ENCODE measurements at regions not wholly inside any gene's neighbourhood (a gene's known extent, or its start where the extent isn't known, plus 50 kb on each side); places are given as distances from the start of the nearest gene placed in this dataset.

DNA sequence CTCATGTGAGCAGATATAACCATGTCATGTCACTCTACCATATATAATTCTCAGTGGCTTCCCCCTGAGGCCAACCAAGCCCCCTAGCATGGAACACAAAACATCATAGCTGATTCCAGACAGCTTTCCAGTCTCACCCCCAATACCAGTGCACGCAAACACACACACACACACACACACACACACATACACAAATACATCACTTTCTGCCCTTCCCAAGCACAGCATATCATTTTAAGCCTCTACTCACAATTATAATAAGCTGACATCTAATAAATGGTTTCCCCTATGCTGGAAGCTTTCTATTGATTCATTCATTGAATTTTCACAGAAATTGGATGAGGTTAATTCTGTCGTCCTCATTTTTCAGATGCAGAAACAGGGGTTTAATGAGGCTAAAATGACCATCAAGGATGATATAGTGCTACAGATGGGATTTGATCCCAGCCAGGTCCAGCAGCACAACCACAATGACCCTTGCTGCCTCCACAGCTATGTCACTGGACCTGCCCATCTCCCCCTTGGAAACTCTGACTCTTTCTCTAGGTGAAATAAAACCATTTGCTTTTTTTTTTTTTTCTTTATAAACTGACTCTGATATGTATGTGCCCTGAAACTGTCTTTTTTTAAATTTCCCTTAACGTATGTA, 131.1 kb downstream of the TMEM114 start:
- TF ChIP-seq, protein P1, sequence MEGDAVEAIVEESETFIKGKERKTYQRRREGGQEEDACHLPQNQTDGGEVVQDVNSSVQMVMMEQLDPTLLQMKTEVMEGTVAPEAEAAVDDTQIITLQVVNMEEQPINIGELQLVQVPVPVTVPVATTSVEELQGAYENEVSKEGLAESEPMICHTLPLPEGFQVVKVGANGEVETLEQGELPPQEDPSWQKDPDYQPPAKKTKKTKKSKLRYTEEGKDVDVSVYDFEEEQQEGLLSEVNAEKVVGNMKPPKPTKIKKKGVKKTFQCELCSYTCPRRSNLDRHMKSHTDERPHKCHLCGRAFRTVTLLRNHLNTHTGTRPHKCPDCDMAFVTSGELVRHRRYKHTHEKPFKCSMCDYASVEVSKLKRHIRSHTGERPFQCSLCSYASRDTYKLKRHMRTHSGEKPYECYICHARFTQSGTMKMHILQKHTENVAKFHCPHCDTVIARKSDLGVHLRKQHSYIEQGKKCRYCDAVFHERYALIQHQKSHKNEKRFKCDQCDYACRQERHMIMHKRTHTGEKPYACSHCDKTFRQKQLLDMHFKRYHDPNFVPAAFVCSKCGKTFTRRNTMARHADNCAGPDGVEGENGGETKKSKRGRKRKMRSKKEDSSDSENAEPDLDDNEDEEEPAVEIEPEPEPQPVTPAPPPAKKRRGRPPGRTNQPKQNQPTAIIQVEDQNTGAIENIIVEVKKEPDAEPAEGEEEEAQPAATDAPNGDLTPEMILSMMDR (IDR thresholded peaks at IDR 0.05; ENCODE audit: insufficient read depth, low read length, poor library complexity, severe bottlenecking): no peak
- TF ChIP-seq EZH2phosphoT487 (conservative IDR thresholded peaks at IDR 0.05; ENCODE audit: low read length): no peak
- H3K9ac ChIP-seq (ENCODE audit: low read length): no peak overlapping the region
- no peaks in the 10 kb centered on the region for H3K27me3 ChIP-seq (ENCODE audit: low read length)

DNA sequence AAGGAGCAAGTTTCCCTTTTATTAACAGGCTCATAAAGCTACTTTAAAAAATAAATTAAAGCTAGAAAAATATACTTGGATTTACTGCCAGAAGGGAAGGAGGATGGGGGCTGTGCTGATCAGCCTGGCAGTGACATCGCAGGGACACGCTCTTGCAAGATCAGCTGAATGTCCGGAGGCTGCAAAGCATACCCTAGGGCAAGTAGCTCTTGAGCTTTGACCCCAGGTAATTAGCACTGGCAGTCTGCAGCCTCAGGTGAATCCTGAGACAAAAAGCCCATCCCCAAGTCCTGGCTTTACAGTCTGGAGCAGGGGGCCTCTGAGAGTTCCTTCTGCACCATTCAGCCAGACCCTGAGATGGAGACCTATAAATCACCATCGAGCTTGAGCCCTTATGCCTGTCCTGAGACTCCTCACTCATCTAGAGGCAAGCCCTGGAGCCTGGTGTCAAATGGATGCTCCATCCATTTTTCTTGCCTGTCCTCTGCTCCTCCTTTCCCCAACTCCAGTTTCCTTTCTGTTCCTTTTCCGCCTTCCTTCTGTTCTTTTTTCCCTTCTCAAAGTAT, 131.7 kb downstream of the TMEM114 start:
- H3F3A ChIP-seq (ENCODE audit: insufficient read depth): no peaks in the 10 kb centered on the region
- H4K20me1 ChIP-seq (ENCODE audit: low read depth, low read length): no peaks in the 10 kb centered on the region
- no peak overlapping the region for H3K4me3 ChIP-seq (ENCODE audit: insufficient read depth, low read length, poor library complexity, severe bottlenecking)
- H3K27me3 ChIP-seq (ENCODE audit: low read length): no peaks in the 10 kb centered on the region
- H3K36me3 ChIP-seq (ENCODE audit: low read length): no peaks in the 10 kb centered on the region
- H3K9ac ChIP-seq (ENCODE audit: low read length): no peak overlapping the region
- no peaks in the 10 kb centered on the region for H3K79me2 ChIP-seq (ENCODE audit: insufficient read depth, low read length)
- H3K27ac ChIP-seq (ENCODE audit: low read depth, low read length): no peak overlapping the region
- no peak overlapping the region for H2AFZ ChIP-seq (ENCODE audit: low read depth, low read length, severe bottlenecking)
- no peak for TF ChIP-seq EZH2phosphoT487 (conservative IDR thresholded peaks at IDR 0.05; ENCODE audit: low read length)
- no peaks in the 10 kb centered on the region for H3K9me2 ChIP-seq (replicated peaks; ENCODE audit: insufficient read depth, low read length)
- H3K9me3 ChIP-seq (ENCODE audit: insufficient read depth, low read length): no peaks in the 10 kb centered on the region
- no peak overlapping the region for H3K4me2 ChIP-seq (ENCODE audit: low read depth, low read length, poor library complexity, severe bottlenecking)

More for the DNA sequence above, 131.1 kb downstream of the TMEM114 start:
- H3K9me3 ChIP-seq (ENCODE audit: insufficient read depth, low read length): no peaks in the 10 kb centered on the region
- H3K27ac ChIP-seq (ENCODE audit: low read depth, low read length): no peak overlapping the region
- no peaks in the 10 kb centered on the region for H3K36me3 ChIP-seq (ENCODE audit: low read length)
- no peak overlapping the region for H3K4me2 ChIP-seq (ENCODE audit: low read depth, low read length, poor library complexity, severe bottlenecking)
- H3K4me3 ChIP-seq (ENCODE audit: insufficient read depth, low read length, poor library complexity, severe bottlenecking): no peak overlapping the region
- no peaks in the 10 kb centered on the region for H3K9me2 ChIP-seq (replicated peaks; ENCODE audit: insufficient read depth, low read length)
- H3K79me2 ChIP-seq (ENCODE audit: insufficient read depth, low read length): no peaks in the 10 kb centered on the region
- H4K20me1 ChIP-seq (ENCODE audit: low read depth, low read length): no peaks in the 10 kb centered on the region
- no peaks in the 10 kb centered on the region for H3F3A ChIP-seq (ENCODE audit: insufficient read depth)
- no peak overlapping the region for H2AFZ ChIP-seq (ENCODE audit: low read depth, low read length, severe bottlenecking)

DNA sequence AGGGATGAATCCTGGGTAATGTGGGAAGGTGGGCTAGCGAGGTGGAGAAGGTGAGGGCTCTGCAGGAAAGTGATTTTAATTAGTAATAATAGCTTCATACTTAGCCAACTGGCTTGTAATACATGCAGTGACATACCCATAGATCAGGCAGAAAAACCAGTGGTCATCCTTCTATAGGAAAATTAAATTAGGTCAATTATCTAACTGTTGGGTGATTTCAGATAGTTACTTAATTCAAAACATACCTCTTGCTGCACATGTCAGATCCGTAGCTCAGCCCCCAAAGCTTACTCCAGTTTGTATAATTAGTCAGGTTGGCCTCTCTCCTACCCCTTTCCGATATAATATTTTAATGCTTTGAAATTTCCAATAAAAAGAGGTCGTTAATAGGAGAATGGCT, 137.0 kb downstream of the TMEM114 start:
- Histone ChIP-seq H3K27ac (ENCODE audit: low read depth, low read length) (no peak overlapping the region), H3K9me3 (ENCODE audit: insufficient read depth, low read length) (no peaks in the 10 kb centered on the region), H3F3A (ENCODE audit: insufficient read depth) (no peaks in the 10 kb centered on the region), H3K4me3 (ENCODE audit: insufficient read depth, low read length, poor library complexity, severe bottlenecking) (no peak overlapping the region), H3K79me2 (ENCODE audit: insufficient read depth, low read length) (no peaks in the 10 kb centered on the region), H3K27me3 (ENCODE audit: low read length) (no peaks in the 10 kb centered on the region), H3K4me2 (ENCODE audit: low read depth, low read length, poor library complexity, severe bottlenecking) (no peak overlapping the region), H3K9ac (ENCODE audit: low read length) (no peak overlapping the region), H4K20me1 (ENCODE audit: low read depth, low read length) (no peaks in the 10 kb centered on the region), H3K36me3 (ENCODE audit: low read length) (no peaks in the 10 kb centered on the region), H3K9me2 (replicated peaks; ENCODE audit: insufficient read depth, low read length) (no peaks in the 10 kb centered on the region), H2AFZ (ENCODE audit: low read depth, low read length, severe bottlenecking) (no peak overlapping the region)
- TF ChIP-seq, protein P1 (IDR thresholded peaks at IDR 0.05; ENCODE audit: insufficient read depth, low read length, poor library complexity, severe bottlenecking): no peak
- TF ChIP-seq EZH2phosphoT487 (conservative IDR thresholded peaks at IDR 0.05; ENCODE audit: low read length): no peak

DNA sequence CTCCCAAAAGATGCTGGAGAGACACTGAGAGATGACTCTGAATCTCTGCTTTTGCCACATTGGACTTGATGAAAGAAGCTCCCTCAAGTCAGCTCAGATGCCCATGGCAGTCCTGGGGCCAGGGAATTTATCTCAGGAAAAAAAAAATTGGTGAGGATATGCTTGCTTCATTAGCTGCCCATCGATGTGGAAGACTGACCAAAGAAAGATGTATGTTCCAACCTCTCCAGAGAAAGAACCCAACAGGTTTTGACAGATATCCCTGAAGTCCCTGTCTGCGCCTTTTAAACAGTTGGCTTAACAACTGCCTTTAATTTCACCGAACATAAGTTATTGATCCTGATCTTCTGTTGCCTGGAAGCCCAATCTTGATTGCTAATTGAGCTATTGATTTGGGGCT, 137.4 kb downstream of the TMEM114 start:
- H3K4me2 ChIP-seq (ENCODE audit: low read depth, low read length, poor library complexity, severe bottlenecking): no peak overlapping the region
- H3K27ac ChIP-seq (ENCODE audit: low read depth, low read length): no peak overlapping the region
- H3K27me3 ChIP-seq (ENCODE audit: low read length): no peaks in the 10 kb centered on the region
- no peaks in the 10 kb centered on the region for H3K79me2 ChIP-seq (ENCODE audit: insufficient read depth, low read length)
- H2AFZ ChIP-seq (ENCODE audit: low read depth, low read length, severe bottlenecking): no peak overlapping the region
- no peaks in the 10 kb centered on the region for H3K9me2 ChIP-seq (replicated peaks; ENCODE audit: insufficient read depth, low read length)
- H3K4me3 ChIP-seq (ENCODE audit: insufficient read depth, low read length, poor library complexity, severe bottlenecking): no peak overlapping the region
- TF ChIP-seq, protein P1 (IDR thresholded peaks at IDR 0.05; ENCODE audit: insufficient read depth, low read length, poor library complexity, severe bottlenecking): no peak
- no peak for TF ChIP-seq EZH2phosphoT487 (conservative IDR thresholded peaks at IDR 0.05; ENCODE audit: low read length)
- H3K36me3 ChIP-seq (ENCODE audit: low read length): no peaks in the 10 kb centered on the region
- no peak overlapping the region for H3K9ac ChIP-seq (ENCODE audit: low read length)
- H3F3A ChIP-seq (ENCODE audit: insufficient read depth): no peaks in the 10 kb centered on the region
- H4K20me1 ChIP-seq (ENCODE audit: low read depth, low read length): no peaks in the 10 kb centered on the region
- no peaks in the 10 kb centered on the region for H3K9me3 ChIP-seq (ENCODE audit: insufficient read depth, low read length)
